ENCODE measurements at regions not wholly inside any gene's neighbourhood (a gene's known extent, or its start where the extent isn't known, plus 50 kb on each side); places are given as distances from the start of the nearest gene placed in this dataset.

GRCh38 chr10:78758176-78758575, 310.6 kb upstream of the ZMIZ1 start:
- no peak for TF ChIP-seq CTCF (IDR thresholded peaks at IDR 0.05 in 4 of 5, conservative IDR thresholded peaks at IDR 0.05 in 1 of 5)
- no peak for TF ChIP-seq POLR2A (IDR thresholded peaks at IDR 0.05)

Measured in gastrocnemius medialis (tissue), 4 donors.